ENCODE measurements at regions not wholly inside any gene's neighbourhood (a gene's known extent, or its start where the extent isn't known, plus 50 kb on each side); places are given as distances from the start of the nearest gene placed in this dataset.

- TF ChIP-seq ZFX (IDR thresholded peaks at IDR 0.05) (no peak), CTCF (conservative IDR thresholded peaks at IDR 0.05) (no peak)
Observed at GRCh38 chr3:5296362-5296761, 108.9 kb downstream of the EDEM1 start.
